ENCODE measurements at regions not wholly inside any gene's neighbourhood (a gene's known extent, or its start where the extent isn't known, plus 50 kb on each side); places are given as distances from the start of the nearest gene placed in this dataset.
A peak's percentile ranks its signal among the peaks of the same experiment; 100 is the strongest.

GRCh38 chr10:4635388-4635787 lies 190.6 kb upstream of the AKR1E2 start:
- H3K27ac ChIP-seq: no peak overlapping the region
- intact Hi-C loops (cut with DNase I; ENCODE audit: low total_unique reads): no loop called here
- H3K4me1 ChIP-seq: no peaks in the 10 kb centered on the region
- WGBS, 2 donors: 61 to 62% methylated on average over 5 of the region's 5 CpGs
- no peak overlapping the region for H3K4me3 ChIP-seq
- no peak for TF ChIP-seq POLR2A (IDR thresholded peaks at IDR 0.05)
- TF ChIP-seq CTCF (IDR thresholded peaks at IDR 0.05): no peak
- no peak for DNase-seq
- H3K36me3 ChIP-seq (ENCODE audit: low read depth, missing control alignments): no peaks in the 10 kb centered on the region
- no peaks in the 10 kb centered on the region for H3K27me3 ChIP-seq
- H3K9me3 ChIP-seq: no peaks in the 10 kb centered on the region

DNA sequence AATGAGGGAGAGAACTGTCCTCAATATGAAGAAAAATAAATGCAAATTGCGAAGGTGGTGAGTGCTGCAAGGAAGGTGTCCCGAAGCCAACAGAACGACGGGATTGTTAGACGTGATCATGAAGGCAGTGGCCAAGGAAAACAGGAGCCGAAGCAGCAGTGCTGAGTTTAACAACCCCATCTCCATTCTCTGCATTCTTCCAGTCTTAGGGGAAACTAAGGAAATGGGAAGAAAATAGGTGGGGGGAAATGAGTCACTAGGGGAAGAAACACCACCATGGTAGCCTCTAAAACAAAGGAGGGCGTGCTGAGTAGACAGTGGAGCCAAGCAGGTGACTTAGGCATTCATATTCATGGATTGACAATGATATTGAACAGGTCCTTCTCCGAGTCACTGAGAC lies 192.2 kb upstream of the AKR1E2 start:
- TF ChIP-seq POLR2A (IDR thresholded peaks at IDR 0.05): no peak
- TF ChIP-seq CTCF (IDR thresholded peaks at IDR 0.05): no peak
- Histone ChIP-seq H3K36me3 (ENCODE audit: low read depth, missing control alignments) (no peaks in the 10 kb centered on the region), H3K4me1 (no peaks in the 10 kb centered on the region), H3K4me3 (no peak overlapping the region), H3K27me3 (no peaks in the 10 kb centered on the region), H3K27ac (no peak overlapping the region), H3K9me3 (no peaks in the 10 kb centered on the region)
- intact Hi-C loops (cut with DNase I; ENCODE audit: low total_unique reads): no loop called here
- no peak for DNase-seq
- WGBS, 2 donors: 63 to 71% methylated on average over 8 of the region's 8 CpGs

DNA sequence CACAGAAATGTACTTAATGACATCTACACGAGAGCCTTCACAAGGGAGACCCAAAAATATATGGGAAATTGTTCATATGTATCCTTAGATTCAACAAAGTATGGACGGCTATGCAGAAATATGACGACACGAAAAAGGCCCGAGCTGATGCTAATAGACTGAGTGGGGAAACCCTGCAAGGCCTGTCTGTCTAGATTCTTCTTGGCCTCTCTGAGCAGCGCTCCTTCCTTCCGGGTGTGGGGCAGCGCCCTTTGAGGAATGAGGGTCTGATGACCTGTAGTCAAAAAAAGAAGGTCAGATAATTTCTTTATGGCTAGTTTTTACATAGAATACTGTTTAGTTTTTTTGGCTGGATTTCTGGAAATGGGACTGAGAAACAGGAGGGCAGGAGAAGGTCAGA lies 192.8 kb upstream of the AKR1E2 start:
- Histone ChIP-seq H3K36me3 (ENCODE audit: low read depth, missing control alignments) (no peaks in the 10 kb centered on the region), H3K9me3 (no peaks in the 10 kb centered on the region), H3K27ac (no peak overlapping the region), H3K4me3 (no peak overlapping the region), H3K27me3 (no peaks in the 10 kb centered on the region), H3K4me1 (no peaks in the 10 kb centered on the region)
- intact Hi-C loops (cut with DNase I; ENCODE audit: low total_unique reads): no loop called here
- DNase-seq: no peak
- 68% methylated on average over 8 of the region's 8 CpGs for WGBS, 2 donors
- no peak for TF ChIP-seq POLR2A (IDR thresholded peaks at IDR 0.05)
- no peak for TF ChIP-seq CTCF (IDR thresholded peaks at IDR 0.05)

DNA sequence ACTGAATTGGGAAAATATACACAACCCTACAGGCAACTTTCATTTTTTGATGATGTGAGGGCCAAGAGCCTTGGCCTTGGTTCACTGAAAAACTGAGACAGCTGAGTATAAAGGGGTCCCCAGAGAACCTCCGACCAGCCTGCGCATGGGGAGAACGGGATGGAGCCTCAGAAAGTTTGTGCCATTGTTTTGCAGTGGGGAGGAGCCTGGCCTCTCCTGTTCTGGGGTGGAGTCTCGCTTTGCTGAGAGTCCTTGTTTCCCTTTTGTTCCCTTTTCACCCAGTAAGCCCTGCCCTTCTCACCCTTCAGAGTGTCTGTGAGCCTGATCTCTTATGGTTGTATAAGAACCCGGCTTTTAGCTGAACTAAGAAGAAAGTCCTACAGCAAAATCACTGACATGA lies 193.2 kb upstream of the AKR1E2 start:
- no peaks in the 10 kb centered on the region for H3K36me3 ChIP-seq (ENCODE audit: low read depth, missing control alignments)
- DNase-seq: peak; percentile 25
- H3K27me3 ChIP-seq: no peaks in the 10 kb centered on the region
- TF ChIP-seq POLR2A (IDR thresholded peaks at IDR 0.05): no peak
- no peak for TF ChIP-seq CTCF (IDR thresholded peaks at IDR 0.05)
- intact Hi-C loops (cut with DNase I; ENCODE audit: low total_unique reads): no loop called here
- H3K27ac ChIP-seq: no peak overlapping the region
- WGBS, 2 donors: 63 to 67% methylated on average over 5 of the region's 5 CpGs
- no peaks in the 10 kb centered on the region for H3K4me1 ChIP-seq
- H3K9me3 ChIP-seq: no peaks in the 10 kb centered on the region
- no peak overlapping the region for H3K4me3 ChIP-seq

DNA sequence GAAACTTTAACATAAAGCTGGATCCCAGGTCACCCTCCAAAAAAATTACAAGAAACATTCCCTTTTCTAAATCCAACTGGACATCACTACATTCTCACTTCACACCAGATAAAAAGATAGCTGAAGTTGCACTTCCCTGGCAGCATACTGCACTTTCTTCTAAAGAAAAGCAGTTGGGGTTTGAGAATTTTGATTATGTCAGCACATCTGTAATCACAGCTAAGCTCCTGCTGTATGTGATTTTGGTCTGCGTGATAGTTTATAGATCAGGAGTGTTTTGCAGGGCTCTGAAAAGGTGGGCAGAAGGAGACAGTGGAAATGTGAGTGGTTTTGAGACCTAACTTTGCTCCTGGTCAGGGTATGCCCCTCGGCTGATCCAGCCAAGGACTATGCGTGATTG lies 199.1 kb upstream of the AKR1E2 start:
- H3K4me3 ChIP-seq: no peak overlapping the region
- H3K36me3 ChIP-seq (ENCODE audit: low read depth, missing control alignments): no peaks in the 10 kb centered on the region
- H3K9me3 ChIP-seq: no peaks in the 10 kb centered on the region
- no peaks in the 10 kb centered on the region for H3K4me1 ChIP-seq
- no peak for DNase-seq
- no peaks in the 10 kb centered on the region for H3K27me3 ChIP-seq
- whole genome bisulfite sequencing, 2 donors: 79 to 91% methylated on average over 3 of the region's 3 CpGs
- no peak for TF ChIP-seq CTCF (IDR thresholded peaks at IDR 0.05)
- no peak for TF ChIP-seq POLR2A (IDR thresholded peaks at IDR 0.05)
- intact Hi-C loops (cut with DNase I; ENCODE audit: low total_unique reads): no loop called here
- no peak overlapping the region for H3K27ac ChIP-seq

All from testis (tissue), 2 donors.